ENCODE measurements at regions not wholly inside any gene's neighbourhood (a gene's known extent, or its start where the extent isn't known, plus 50 kb on each side); places are given as distances from the start of the nearest gene placed in this dataset.
A peak's percentile ranks its signal among the peaks of the same experiment; 100 is the strongest.

GRCh38 chr22:47533961-47534803 is 771.7 kb downstream of the TBC1D22A start:
- Histone ChIP-seq H3K4me3 (no peak overlapping the region), H3K36me3 (no peaks in the 10 kb centered on the region), H3K27me3 (replicated peaks in 1 of 7) (no peaks in the 10 kb centered on the region), H3K4me1 (no peaks in the 10 kb centered on the region), H3K27ac (peak overlapping the region in 2 of 8 donors; percentile 22 to 47), H3K9me3 (peaks cover 0 to 10% (median 0%) of the 10 kb centered on the region in 8 donors)
- no peak for DNase-seq
- TF ChIP-seq POLR2A (IDR thresholded peaks at IDR 0.05): no peak
- TF ChIP-seq, protein P1, sequence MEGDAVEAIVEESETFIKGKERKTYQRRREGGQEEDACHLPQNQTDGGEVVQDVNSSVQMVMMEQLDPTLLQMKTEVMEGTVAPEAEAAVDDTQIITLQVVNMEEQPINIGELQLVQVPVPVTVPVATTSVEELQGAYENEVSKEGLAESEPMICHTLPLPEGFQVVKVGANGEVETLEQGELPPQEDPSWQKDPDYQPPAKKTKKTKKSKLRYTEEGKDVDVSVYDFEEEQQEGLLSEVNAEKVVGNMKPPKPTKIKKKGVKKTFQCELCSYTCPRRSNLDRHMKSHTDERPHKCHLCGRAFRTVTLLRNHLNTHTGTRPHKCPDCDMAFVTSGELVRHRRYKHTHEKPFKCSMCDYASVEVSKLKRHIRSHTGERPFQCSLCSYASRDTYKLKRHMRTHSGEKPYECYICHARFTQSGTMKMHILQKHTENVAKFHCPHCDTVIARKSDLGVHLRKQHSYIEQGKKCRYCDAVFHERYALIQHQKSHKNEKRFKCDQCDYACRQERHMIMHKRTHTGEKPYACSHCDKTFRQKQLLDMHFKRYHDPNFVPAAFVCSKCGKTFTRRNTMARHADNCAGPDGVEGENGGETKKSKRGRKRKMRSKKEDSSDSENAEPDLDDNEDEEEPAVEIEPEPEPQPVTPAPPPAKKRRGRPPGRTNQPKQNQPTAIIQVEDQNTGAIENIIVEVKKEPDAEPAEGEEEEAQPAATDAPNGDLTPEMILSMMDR (IDR thresholded peaks at IDR 0.05 in 8 of 11, conservative IDR thresholded peaks at IDR 0.05 in 3 of 11): no peak
- TF ChIP-seq POLR2AphosphoS5 (IDR thresholded peaks at IDR 0.05): no peak
- WGBS, 5 donors: 71 to 81% (median 79%) methylated on average over 11 of the region's 11 CpGs
- intact Hi-C loops (cut with DNase I; ENCODE audit: low total_unique reads): no loop called here

DNA sequence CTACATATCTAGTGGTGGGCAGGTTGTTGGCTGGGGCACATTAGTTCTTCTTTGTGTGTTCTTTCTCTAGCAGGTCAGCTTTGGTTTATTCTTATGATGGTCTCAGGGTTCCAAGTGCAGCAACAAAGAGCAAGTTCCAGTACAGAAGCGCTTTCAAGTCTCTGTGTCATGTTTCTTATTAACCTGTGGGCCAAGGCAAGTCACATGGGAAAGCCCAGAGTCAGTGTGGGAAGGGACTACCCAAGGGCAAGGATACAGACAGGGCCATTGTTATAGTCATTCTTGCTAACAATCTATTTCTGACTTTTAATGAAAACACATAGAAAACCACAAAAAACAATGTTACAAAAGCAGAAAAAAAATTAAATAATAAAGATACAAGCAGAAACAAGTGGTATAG is 754.6 kb downstream of the TBC1D22A start:
- Histone ChIP-seq H3K27ac (no peak overlapping the region), H3K27me3 (replicated peaks in 1 of 7) (peaks cover 0 to 5% (median 0%) of the 10 kb centered on the region in 7 donors), H3K36me3 (no peaks in the 10 kb centered on the region), H3K9me3 (no peaks in the 10 kb centered on the region), H3K4me1 (no peaks in the 10 kb centered on the region), H3K4me3 (no peak overlapping the region)
- intact Hi-C loops (cut with DNase I; ENCODE audit: low total_unique reads): no loop called here
- no peak for TF ChIP-seq POLR2AphosphoS5 (IDR thresholded peaks at IDR 0.05)
- no peak for TF ChIP-seq POLR2A (IDR thresholded peaks at IDR 0.05)
- TF ChIP-seq, protein P1 (IDR thresholded peaks at IDR 0.05 in 8 of 11, conservative IDR thresholded peaks at IDR 0.05 in 3 of 11): no peak
- no peak for DNase-seq
- WGBS, 5 donors: 57 to 70% (median 60%) methylated on average over 1 of the region's 1 CpG

- DNase-seq: no peak
- Histone ChIP-seq H3K27me3 (replicated peaks in 1 of 7) (peaks cover 0 to 5% (median 0%) of the 10 kb centered on the region in 7 donors), H3K27ac (no peak overlapping the region), H3K9me3 (no peaks in the 10 kb centered on the region), H3K4me3 (no peak overlapping the region), H3K4me1 (no peaks in the 10 kb centered on the region), H3K36me3 (no peaks in the 10 kb centered on the region)
- intact Hi-C loops (cut with DNase I; ENCODE audit: low total_unique reads): no loop called here
- TF ChIP-seq POLR2AphosphoS5 (IDR thresholded peaks at IDR 0.05) (no peak), POLR2A (IDR thresholded peaks at IDR 0.05) (no peak)
- TF ChIP-seq, protein P1 (IDR thresholded peaks at IDR 0.05 in 8 of 11, conservative IDR thresholded peaks at IDR 0.05 in 3 of 11): no peak
- WGBS, 5 donors: 82 to 94% (median 84%) methylated on average over 2 of the region's 2 CpGs
Observed at GRCh38 chr22:47515384-47516125, 753.1 kb downstream of the TBC1D22A start.

GRCh38 chr22:47512617-47513016 is 750.2 kb downstream of the TBC1D22A start:
- H3K36me3 ChIP-seq: no peaks in the 10 kb centered on the region
- H3K9me3 ChIP-seq: peaks cover 0 to 5% (median 0%) of the 10 kb centered on the region in 8 donors
- no peak for TF ChIP-seq POLR2AphosphoS5 (IDR thresholded peaks at IDR 0.05)
- TF ChIP-seq, protein P1 (IDR thresholded peaks at IDR 0.05 in 8 of 11, conservative IDR thresholded peaks at IDR 0.05 in 3 of 11): no peak
- no peak for TF ChIP-seq POLR2A (IDR thresholded peaks at IDR 0.05)
- H3K4me3 ChIP-seq: no peak overlapping the region
- no peaks in the 10 kb centered on the region for H3K4me1 ChIP-seq
- intact Hi-C loops (cut with DNase I; ENCODE audit: low total_unique reads): no loop called here
- 71 to 86% (median 79%) methylated on average over 2 of the region's 2 CpGs for WGBS, 5 donors
- DNase-seq: no peak
- no peaks in the 10 kb centered on the region for H3K27me3 ChIP-seq (replicated peaks in 1 of 7)
- no peak overlapping the region for H3K27ac ChIP-seq

Measured in spleen (tissue), 11 donors.